ENCODE measurements at regions not wholly inside any gene's neighbourhood (a gene's known extent, or its start where the extent isn't known, plus 50 kb on each side); places are given as distances from the start of the nearest gene placed in this dataset.

DNA sequence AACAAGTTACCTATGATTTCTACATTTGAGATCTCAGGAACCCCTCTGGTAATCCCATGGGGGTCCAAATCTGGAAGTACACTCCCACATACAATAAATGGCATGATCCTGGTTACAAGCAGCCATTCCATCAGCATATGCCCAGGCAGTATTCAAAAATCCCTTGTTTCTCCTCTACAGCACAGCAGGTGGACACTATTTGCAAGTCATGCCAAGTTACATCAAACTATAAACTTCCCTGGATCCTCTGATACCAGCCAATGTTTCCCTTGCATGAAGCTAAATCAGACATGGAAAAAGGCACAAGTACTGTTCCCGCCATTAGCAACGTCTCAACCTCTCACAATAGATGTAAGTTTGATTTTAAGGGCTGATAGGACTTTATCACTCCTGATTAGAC lies 134.5 kb upstream of the PRSS16 start:
- H2AFZ ChIP-seq (ENCODE audit: low read length) = no peak overlapping the region
- H3K79me2 ChIP-seq (ENCODE audit: insufficient read depth, low read length) = no peaks in the 10 kb centered on the region
- TF ChIP-seq, protein P1, sequence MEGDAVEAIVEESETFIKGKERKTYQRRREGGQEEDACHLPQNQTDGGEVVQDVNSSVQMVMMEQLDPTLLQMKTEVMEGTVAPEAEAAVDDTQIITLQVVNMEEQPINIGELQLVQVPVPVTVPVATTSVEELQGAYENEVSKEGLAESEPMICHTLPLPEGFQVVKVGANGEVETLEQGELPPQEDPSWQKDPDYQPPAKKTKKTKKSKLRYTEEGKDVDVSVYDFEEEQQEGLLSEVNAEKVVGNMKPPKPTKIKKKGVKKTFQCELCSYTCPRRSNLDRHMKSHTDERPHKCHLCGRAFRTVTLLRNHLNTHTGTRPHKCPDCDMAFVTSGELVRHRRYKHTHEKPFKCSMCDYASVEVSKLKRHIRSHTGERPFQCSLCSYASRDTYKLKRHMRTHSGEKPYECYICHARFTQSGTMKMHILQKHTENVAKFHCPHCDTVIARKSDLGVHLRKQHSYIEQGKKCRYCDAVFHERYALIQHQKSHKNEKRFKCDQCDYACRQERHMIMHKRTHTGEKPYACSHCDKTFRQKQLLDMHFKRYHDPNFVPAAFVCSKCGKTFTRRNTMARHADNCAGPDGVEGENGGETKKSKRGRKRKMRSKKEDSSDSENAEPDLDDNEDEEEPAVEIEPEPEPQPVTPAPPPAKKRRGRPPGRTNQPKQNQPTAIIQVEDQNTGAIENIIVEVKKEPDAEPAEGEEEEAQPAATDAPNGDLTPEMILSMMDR (IDR thresholded peaks at IDR 0.05; ENCODE audit: extremely low read depth, low read depth, low read length) = no peak
- H3K27me3 ChIP-seq (ENCODE audit: insufficient read depth, low read length) = no peaks in the 10 kb centered on the region
- H3K27ac ChIP-seq (ENCODE audit: low read depth, low read length) = no peak overlapping the region
- no peaks in the 10 kb centered on the region for H4K20me1 ChIP-seq (ENCODE audit: insufficient read depth, low read length)
- DNase-seq (ENCODE audit: insufficient read length, low spot score, missing footprints) = no peak
- no peaks in the 10 kb centered on the region for H3K36me3 ChIP-seq (ENCODE audit: insufficient read depth, low read length)
- no peak overlapping the region for H3K4me2 ChIP-seq (ENCODE audit: insufficient read depth, low read length)
- H3K9me3 ChIP-seq (ENCODE audit: low read depth, low read length) = no peaks in the 10 kb centered on the region
- H3K4me1 ChIP-seq (ENCODE audit: insufficient read depth, low read length) = no peaks in the 10 kb centered on the region
- H3K4me3 ChIP-seq (ENCODE audit: insufficient read depth, low read length) = no peak overlapping the region

DNA sequence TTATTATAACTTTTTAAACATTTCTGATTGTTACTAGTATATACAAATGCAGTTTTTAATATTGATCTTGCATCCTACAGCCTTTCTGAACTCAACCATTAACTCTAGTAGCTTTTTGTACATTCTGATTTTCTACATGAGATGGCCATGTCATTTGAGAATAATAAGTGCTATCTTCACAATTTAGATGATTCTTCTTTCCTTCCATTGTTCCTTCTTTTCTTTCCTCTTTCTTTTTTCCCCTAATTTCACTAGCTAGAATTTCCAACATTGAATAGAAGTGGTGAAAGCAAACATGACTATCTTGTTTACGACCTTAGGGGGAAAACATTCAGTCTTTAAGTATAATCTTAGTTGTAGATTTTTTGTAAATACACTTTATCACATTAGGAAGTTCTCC lies 128.2 kb upstream of the PRSS16 start:
- no peaks in the 10 kb centered on the region for H3K9me3 ChIP-seq (ENCODE audit: low read depth, low read length)
- no peak overlapping the region for H3K27ac ChIP-seq (ENCODE audit: low read depth, low read length)

DNA sequence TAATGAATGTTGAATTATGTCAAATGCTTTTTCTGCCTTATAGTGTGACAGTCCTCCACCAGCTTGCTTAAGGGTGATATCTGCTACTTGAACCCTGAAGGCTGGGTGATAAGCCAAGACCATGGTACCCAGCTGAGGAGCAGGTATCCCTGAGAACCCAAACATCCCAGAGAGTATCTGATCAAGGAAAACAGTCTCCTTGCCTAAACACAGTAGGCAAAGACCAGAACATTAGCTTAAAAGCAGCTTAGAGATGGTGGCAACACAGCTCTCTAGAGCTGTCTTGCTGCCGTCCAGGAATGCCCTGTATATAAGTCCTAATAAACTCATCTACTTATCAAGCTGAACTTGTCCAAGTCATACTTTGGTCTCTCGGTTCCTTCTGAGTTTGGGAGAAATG lies 127.7 kb upstream of the PRSS16 start:
- Histone ChIP-seq H3K9me3 (ENCODE audit: low read depth, low read length) (no peaks in the 10 kb centered on the region), H3K27me3 (ENCODE audit: insufficient read depth, low read length) (no peaks in the 10 kb centered on the region), H3K4me1 (ENCODE audit: insufficient read depth, low read length) (no peaks in the 10 kb centered on the region), H4K20me1 (ENCODE audit: insufficient read depth, low read length) (no peaks in the 10 kb centered on the region), H3K4me2 (ENCODE audit: insufficient read depth, low read length) (no peak overlapping the region), H3K36me3 (ENCODE audit: insufficient read depth, low read length) (no peaks in the 10 kb centered on the region), H3K27ac (ENCODE audit: low read depth, low read length) (no peak overlapping the region), H3K4me3 (ENCODE audit: insufficient read depth, low read length) (no peak overlapping the region), H3K79me2 (ENCODE audit: insufficient read depth, low read length) (no peaks in the 10 kb centered on the region), H2AFZ (ENCODE audit: low read length) (no peak overlapping the region)
- TF ChIP-seq, protein P1 (IDR thresholded peaks at IDR 0.05; ENCODE audit: extremely low read depth, low read depth, low read length) = no peak
- no peak for DNase-seq (ENCODE audit: insufficient read length, low spot score, missing footprints)

More for the DNA sequence above, 128.2 kb upstream of the PRSS16 start:
- no peaks in the 10 kb centered on the region for H3K36me3 ChIP-seq (ENCODE audit: insufficient read depth, low read length)
- no peaks in the 10 kb centered on the region for H3K27me3 ChIP-seq (ENCODE audit: insufficient read depth, low read length)
- no peaks in the 10 kb centered on the region for H3K79me2 ChIP-seq (ENCODE audit: insufficient read depth, low read length)
- H3K4me2 ChIP-seq (ENCODE audit: insufficient read depth, low read length) = no peak overlapping the region
- no peaks in the 10 kb centered on the region for H4K20me1 ChIP-seq (ENCODE audit: insufficient read depth, low read length)
- H3K4me1 ChIP-seq (ENCODE audit: insufficient read depth, low read length) = no peaks in the 10 kb centered on the region
- TF ChIP-seq, protein P1 (IDR thresholded peaks at IDR 0.05; ENCODE audit: extremely low read depth, low read depth, low read length) = no peak
- DNase-seq (ENCODE audit: insufficient read length, low spot score, missing footprints) = no peak
- H2AFZ ChIP-seq (ENCODE audit: low read length) = no peak overlapping the region
- H3K4me3 ChIP-seq (ENCODE audit: insufficient read depth, low read length) = no peak overlapping the region

DNA sequence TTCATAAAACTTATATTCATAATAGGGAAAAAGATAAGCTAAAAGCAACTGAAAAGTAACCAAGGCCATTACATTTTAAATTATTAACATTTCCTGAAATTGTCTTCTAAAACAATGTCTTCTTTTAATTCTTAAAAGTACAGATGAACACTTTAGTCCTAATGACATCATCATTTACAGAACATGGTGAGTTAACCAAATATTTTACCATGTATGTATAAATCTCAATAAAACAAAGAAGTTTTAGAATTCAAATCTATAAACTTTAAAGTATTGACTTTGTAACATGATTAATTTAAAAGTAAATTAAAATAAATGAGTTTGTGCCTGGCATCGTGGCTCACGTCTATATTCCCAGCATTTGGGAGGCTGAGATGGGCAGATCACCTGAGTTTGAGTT lies 125.9 kb upstream of the PRSS16 start:
- TF ChIP-seq, protein P1 (IDR thresholded peaks at IDR 0.05; ENCODE audit: extremely low read depth, low read depth, low read length) = no peak

More for the DNA sequence above, 125.9 kb upstream of the PRSS16 start:
- no peaks in the 10 kb centered on the region for H3K27me3 ChIP-seq (ENCODE audit: insufficient read depth, low read length)
- no peak overlapping the region for H2AFZ ChIP-seq (ENCODE audit: low read length)
- H3K4me1 ChIP-seq (ENCODE audit: insufficient read depth, low read length) = no peaks in the 10 kb centered on the region
- no peaks in the 10 kb centered on the region for H4K20me1 ChIP-seq (ENCODE audit: insufficient read depth, low read length)
- H3K79me2 ChIP-seq (ENCODE audit: insufficient read depth, low read length) = no peaks in the 10 kb centered on the region
- DNase-seq (ENCODE audit: insufficient read length, low spot score, missing footprints) = no peak
- no peak overlapping the region for H3K4me2 ChIP-seq (ENCODE audit: insufficient read depth, low read length)
- no peak overlapping the region for H3K27ac ChIP-seq (ENCODE audit: low read depth, low read length)
- no peaks in the 10 kb centered on the region for H3K36me3 ChIP-seq (ENCODE audit: insufficient read depth, low read length)
- H3K4me3 ChIP-seq (ENCODE audit: insufficient read depth, low read length) = no peak overlapping the region
- H3K9me3 ChIP-seq (ENCODE audit: low read depth, low read length) = no peaks in the 10 kb centered on the region

Data from osteoblast (primary cell).